Esophagus squamous epithelium (tissue), 5 donors: ENCODE measurements at regions not wholly inside any gene's neighbourhood (a gene's known extent, or its start where the extent isn't known, plus 50 kb on each side); places are given as distances from the start of the nearest gene placed in this dataset.

ENCODE experiments used
- DNase-seq: peaks from one replicate; lab custom pipeline; 2025; lab: John Stamatoyannopoulos, UW
- H3K27ac ChIP-seq, 4 donors: fragments of 200-600 bp; sonication (generic); one replicate each; pipeline ENCODE4 v1.5.1; 2016 to 2019; ENCODE audit warnings: mild to moderate bottlenecking in 1 of 4
- H3K27me3 ChIP-seq, 4 donors: fragments of 200-600 bp; sonication (generic); 1 replicate in 3 of 4; 2 replicates in 1 of 4; pipeline versions ENCODE4 v1.5.1 to v1.6.0; 2017 to 2021; ENCODE audit warnings: antibody characterized with exemption in 1 of 4
- H3K36me3 ChIP-seq, 3 donors: fragments of 200-600 bp; sonication (generic); one replicate each; pipeline ENCODE4 v1.5.1; 2016 to 2019
- H3K4me1 ChIP-seq, 3 donors: fragments of 200-600 bp; sonication (generic); one replicate each; pipeline ENCODE4 v1.5.1; 2017 to 2019
- H3K4me3 ChIP-seq, 4 donors: fragments of 200-600 bp; sonication (generic); 1 replicate in 3 of 4; 2 replicates in 1 of 4; pipeline ENCODE4 v1.5.1; 2016 to 2019; ENCODE audit warnings: mild to moderate bottlenecking in 2 of 4, moderate library complexity in 1 of 4
- H3K9me3 ChIP-seq, 3 donors: fragments of 200-600 bp; sonication (generic); one replicate each; pipeline ENCODE4 v1.5.1; 2016 to 2019
- CTCF ChIP-seq, 6 experiments: fragments of 450-650 bp in 4 of 6; fragments of 200-600 bp in 2 of 6; sonication (generic) in 2 of 6; IDR thresholded peaks; one replicate each; pipeline ENCODE4 v1.5.1; 2016 to 2019; ENCODE audit warnings: antibody characterized with exemption in 6 of 6, mild to moderate bottlenecking in 4 of 6, moderate library complexity in 4 of 6
- POLR2A ChIP-seq, 4 donors: fragments of 450-650 bp; IDR thresholded peaks; one replicate each; pipeline ENCODE4 v1.6.1; 2017; ENCODE audit warnings: antibody characterized with exemption in 4 of 4, mild to moderate bottlenecking in 4 of 4, moderate library complexity in 3 of 4
- WGBS, 2 donors: methylation state at CpG; one replicate each; pipeline ENCODE4 v1.1.5; 2018; 5-methylcytosine and 5-hydroxymethylcytosine counted together
- intact Hi-C: fragments of 100-400 bp; cut with DNase I; formaldehyde crosslinking; loops from one replicate; pipeline ENCODE4 v1.15.0; 2022
- donor health status: DM: yes; HTN: yes; CAD: no.

- peak overlapping the region in 1 of 4 donors; percentile 19 for H3K4me3 ChIP-seq
- H3K9me3 ChIP-seq, result no peaks in the 10 kb centered on the region
- WGBS, 2 donors, result 72 to 81% methylated on average over 9 to 11 of the region's 11 CpGs
- intact Hi-C loops, result no loop called here
- peaks cover 0 to 21% (median 0%) of the 10 kb centered on the region in 4 donors for H3K27me3 ChIP-seq
- TF ChIP-seq POLR2A (IDR thresholded peaks at IDR 0.05), result no peak
- TF ChIP-seq CTCF (IDR thresholded peaks at IDR 0.05), result no peak
- H3K36me3 ChIP-seq, result peaks cover 0 to 7% (median 0%) of the 10 kb centered on the region in 3 donors
- H3K4me1 ChIP-seq, result peaks cover 18 to 44% (median 23%) of the 10 kb centered on the region in 3 donors
- peak overlapping the region in 2 of 4 donors; percentile 7 to 85 for H3K27ac ChIP-seq
- no peak for DNase-seq
Measured at GRCh38 chr1:9179463-9180110, 50.7 kb upstream of the GPR157 start.

DNA sequence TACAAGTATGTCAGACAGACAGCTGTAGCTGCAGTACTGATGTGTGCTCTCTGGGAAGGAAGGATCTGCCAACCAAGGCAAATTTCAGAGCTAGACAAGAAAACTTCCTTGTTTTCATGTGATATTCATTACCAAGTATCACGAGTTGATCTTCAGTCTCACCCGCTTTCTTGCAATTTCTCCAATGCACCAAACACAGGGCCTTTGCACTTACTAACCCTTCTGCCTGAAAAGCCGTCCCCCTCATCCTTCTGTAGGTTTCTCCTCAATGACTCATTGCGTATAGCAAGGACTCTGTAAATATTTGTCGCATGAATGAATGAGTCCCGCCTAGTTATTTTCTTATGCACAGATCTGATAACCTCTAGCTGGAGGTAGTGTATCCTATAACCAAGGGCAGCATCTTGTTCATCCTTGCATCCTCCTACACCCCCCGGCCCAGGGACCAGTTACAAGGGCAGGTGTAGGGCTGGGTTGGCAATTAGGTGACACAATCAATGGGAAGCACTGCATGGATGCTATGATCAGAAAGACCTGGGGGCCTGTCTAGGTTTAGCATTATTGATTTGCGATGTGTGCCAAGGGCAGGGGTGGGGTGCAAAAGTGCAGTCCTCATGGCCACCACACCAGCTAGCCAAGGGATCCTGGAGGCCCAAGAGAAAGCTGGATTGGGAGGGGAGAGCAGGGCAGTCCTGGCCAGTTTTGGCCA lies 51.4 kb upstream of the GPR157 start:
- TF ChIP-seq CTCF (IDR thresholded peaks at IDR 0.05) (no peak), POLR2A (IDR thresholded peaks at IDR 0.05) (no peak)
- intact Hi-C loops, result no loop called here
- Histone ChIP-seq H3K27ac (peak overlapping the region; percentile 16 to 86 (median 84)), H3K4me3 (peak overlapping the region in 2 of 4 donors; percentile 79 to 90), H3K27me3 (peaks cover 0 to 21% (median 0%) of the 10 kb centered on the region in 4 donors), H3K9me3 (no peaks in the 10 kb centered on the region), H3K4me1 (peaks cover 18 to 44% (median 23%) of the 10 kb centered on the region in 3 donors), H3K36me3 (peaks cover 0 to 7% (median 0%) of the 10 kb centered on the region in 3 donors)
- DNase-seq, result no peak
- WGBS, 2 donors, result 74 to 86% methylated on average over 8 of the region's 8 CpGs

DNA sequence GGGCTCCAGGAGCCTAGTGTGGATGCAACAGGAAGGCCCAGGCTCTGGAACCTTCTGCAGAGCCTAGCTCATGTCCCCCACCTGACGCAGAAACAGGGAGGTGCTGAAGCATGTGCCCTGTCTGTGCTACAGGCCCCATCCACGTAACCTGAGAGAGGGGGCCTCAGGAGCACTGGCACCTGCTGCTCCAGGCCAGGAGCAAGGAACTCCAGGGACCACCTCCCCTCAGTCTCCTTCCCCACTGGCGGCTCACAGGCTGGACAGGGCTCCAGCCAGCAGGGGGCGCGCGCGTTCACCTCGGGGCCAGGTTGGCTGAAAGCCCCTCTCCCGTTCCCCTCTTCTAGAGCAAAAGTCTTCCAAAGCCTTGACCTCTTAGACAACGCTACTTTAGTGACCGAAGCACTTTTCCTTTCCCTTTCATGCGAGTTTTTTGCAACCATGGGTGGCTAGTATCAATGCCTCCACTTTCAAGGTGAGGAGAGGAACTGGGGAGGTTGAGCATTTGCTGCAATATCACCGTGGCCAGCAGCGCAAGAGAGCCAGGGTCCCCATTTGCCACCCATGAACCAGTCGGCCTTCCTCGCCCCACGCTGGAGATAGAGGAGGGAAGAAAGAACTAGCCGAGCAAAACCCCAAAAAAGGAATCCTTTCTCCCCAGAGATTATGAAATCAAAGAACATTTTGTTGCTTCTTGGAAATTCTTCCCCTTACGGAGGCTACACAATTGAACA lies 52.4 kb upstream of the GPR157 start:
- no peak for TF ChIP-seq POLR2A (IDR thresholded peaks at IDR 0.05)
- TF ChIP-seq CTCF (IDR thresholded peaks at IDR 0.05), result peak; percentile 79 to 98 (median 90)
- peak overlapping the region; percentile 61 to 90 (median 79) for H3K4me3 ChIP-seq
- WGBS, 2 donors, result 13 to 17% methylated on average over 10 to 18 of the region's 19 CpGs
- no peak for DNase-seq
- peaks cover 0 to 21% (median 0%) of the 10 kb centered on the region in 4 donors for H3K27me3 ChIP-seq
- peak overlapping the region; percentile 67 to 86 (median 84) for H3K27ac ChIP-seq
- H3K9me3 ChIP-seq, result no peaks in the 10 kb centered on the region
- peaks cover 18 to 44% (median 23%) of the 10 kb centered on the region in 3 donors for H3K4me1 ChIP-seq
- peaks cover 0 to 7% (median 0%) of the 10 kb centered on the region in 3 donors for H3K36me3 ChIP-seq
- intact Hi-C loops, result no loop called here

- DNase-seq, result no peak
- H3K4me3 ChIP-seq, result peak overlapping the region; percentile 61 to 90 (median 79)
Measured at GRCh38 chr1:9181990-9182783, 52.4 kb upstream of the H6PD start.

More at GRCh38 chr1:9181990-9182783, 52.4 kb upstream of the H6PD start:
- intact Hi-C loops, result no loop called here
- TF ChIP-seq POLR2A (IDR thresholded peaks at IDR 0.05), result peak in 1 of 4 donors; percentile 41
- TF ChIP-seq CTCF (IDR thresholded peaks at IDR 0.05), result peak in 2 of 6 experiments; percentile 19 to 39
- Histone ChIP-seq H3K27me3 (peaks cover 0 to 21% (median 0%) of the 10 kb centered on the region in 4 donors), H3K9me3 (no peaks in the 10 kb centered on the region), H3K27ac (peak overlapping the region; percentile 67 to 86 (median 84)), H3K36me3 (peaks cover 0 to 7% (median 0%) of the 10 kb centered on the region in 3 donors), H3K4me1 (peaks cover 18 to 44% (median 23%) of the 10 kb centered on the region in 3 donors)
- 5 to 6% methylated on average over 2 to 3 of the region's 83 CpGs for WGBS, 2 donors
